Panc1 (cell line): ENCODE measurements at regions not wholly inside any gene's neighbourhood (a gene's known extent, or its start where the extent isn't known, plus 50 kb on each side); places are given as distances from the start of the nearest gene placed in this dataset.

Experiments
- ATAC-seq: fragments of 200-7000 bp; cut with Tn5 transposase; 2 replicates; pipeline ENCODE4 v1.9.1; 2020; ENCODE audit warnings: mild to moderate bottlenecking, moderate library complexity
- BruUV-seq: library from RNA; stranded (reverse); fragments of 400-500 nt; replicated peaks from 2 replicates; lab custom pipeline; 2021; lab: Mats Ljungman, UMichigan
- CTCF ChIA-PET: fragments of 300-600 bp; sonication (Branson Sonifier 250); formaldehyde crosslinking; loops from one replicate; lab custom pipeline; 2022; ENCODE audit warnings: antibody characterized with exemption; lab: Charles Lee
- POLR2A ChIA-PET: fragments of 300-600 bp; sonication (Branson Sonifier 250); formaldehyde crosslinking; loops from one replicate; lab custom pipeline; 2022; ENCODE audit warnings: antibody characterized with exemption; lab: Charles Lee
- DNase-seq: peaks from one replicate; pipeline ENCODE4 v3.0.0-alpha.2; 2010; ENCODE audit warnings: low read depth, low spot score
- H3K27ac ChIP-seq: 2 replicates; pipeline ENCODE4 v1.5.1; 2011; ENCODE audit warnings: mild to moderate bottlenecking, low read length, inconsistent platforms
- H3K27me3 ChIP-seq: fragments of 200-500 bp; sonication (Bioruptor generic); 2 replicates; pipeline ENCODE4 v1.6.0; 2014; ENCODE audit warnings: low read length, inconsistent platforms; ENCODE audit not compliant: control insufficient read depth, insufficient read depth
- H3K36me3 ChIP-seq: fragments of 200-500 bp; sonication (Bioruptor generic); 2 replicates; pipeline ENCODE4 v1.5.1; 2014; ENCODE audit warnings: inconsistent platforms, mild to moderate bottlenecking, low read length, moderate library complexity; ENCODE audit not compliant: control insufficient read depth, insufficient read depth
- H3K4me1 ChIP-seq: 2 replicates; pipeline ENCODE4 v1.5.1; 2011; ENCODE audit warnings: inconsistent platforms, mild to moderate bottlenecking, low read length, moderate library complexity; ENCODE audit not compliant: control insufficient read depth, insufficient read depth
- H3K4me3 ChIP-seq, 2 experiments: 2 replicates each; pipeline ENCODE4 v1.5.1; 2011 to 2012; ENCODE audit warnings: low read depth in 2 of 2, low read length in 2 of 2, mild to moderate bottlenecking in 2 of 2, inconsistent platforms in 1 of 2, moderate library complexity in 1 of 2
- H3K9me3 ChIP-seq: fragments of 200-500 bp; sonication (Bioruptor generic); 2 replicates; pipeline ENCODE4 v1.5.1; 2014; ENCODE audit warnings: low read depth, mild to moderate bottlenecking, inconsistent platforms, low read length, moderate library complexity; ENCODE audit not compliant: control insufficient read depth, insufficient read depth
- POLR2AphosphoS5 ChIP-seq: IDR thresholded peaks from 2 replicates; pipeline ENCODE4 v1.6.1; 2012; ENCODE audit warnings: mild to moderate bottlenecking, low read depth, low read length, moderate library complexity
- REST ChIP-seq, 2 experiments: IDR thresholded peaks; 2 replicates each; pipeline ENCODE4 v1.6.1; 2011 to 2012; ENCODE audit warnings: low read depth in 2 of 2, control low read depth in 1 of 2, low read length in 1 of 2, mild to moderate bottlenecking in 1 of 2, moderate library complexity in 1 of 2; ENCODE audit not compliant: insufficient read depth in 1 of 2
- SIN3A ChIP-seq: IDR thresholded peaks from 2 replicates; pipeline ENCODE4 v1.6.1; 2012; ENCODE audit warnings: low read depth, mild to moderate bottlenecking, low read length, moderate library complexity, borderline replicate concordance; ENCODE audit not compliant: insufficient read depth
- TCF7L2 ChIP-seq: IDR thresholded peaks from 2 replicates; pipeline ENCODE4 v1.6.1; 2011; ENCODE audit warnings: mild to moderate bottlenecking, low read depth, low read length, inconsistent platforms
- in situ Hi-C: cut with HindIII; loops from 2 replicates; pipeline ENCODE4 v1.10.0; 2016; ENCODE audit warnings: low sequenced_read_pairs, low pct_unique_long_range_greater_than_20kb
- intact Hi-C: fragments of 100-400 bp; cut with micrococcal nuclease; formaldehyde crosslinking; loops from one replicate; pipeline ENCODE4 v1.10.0; 2022; ENCODE audit not compliant: unreplicated experiment
- TF ChIP-seq, protein P1 (sequence below): fragments of 450-650 bp; IDR thresholded peaks from 2 replicates; pipeline ENCODE4 v1.5.1; 2017; ENCODE audit warnings: mild to moderate bottlenecking

DNA sequence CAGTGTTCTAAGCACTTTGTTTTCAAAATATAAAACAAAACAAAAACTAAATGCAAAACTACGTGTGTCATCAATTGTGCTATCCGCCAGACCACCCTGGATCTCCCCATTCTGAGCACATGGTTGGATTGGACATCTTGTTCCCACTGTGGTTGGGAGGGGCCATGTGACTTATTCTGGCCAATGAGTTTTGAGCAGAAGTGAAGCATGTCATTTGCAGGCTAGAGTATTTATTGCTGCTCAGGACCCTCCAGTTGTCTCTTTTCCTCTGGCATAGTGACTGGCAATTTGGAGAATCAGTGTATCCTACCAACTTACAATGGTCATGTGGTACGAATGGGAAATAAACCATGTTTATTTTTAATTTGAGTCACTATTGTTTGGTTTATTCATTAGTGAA, 70.2 kb upstream of the ST8SIA2 start:
- H3K36me3 ChIP-seq = no peaks in the 10 kb centered on the region
- TF ChIP-seq SIN3A (no peak), POLR2AphosphoS5 (no peak)
- TF ChIP-seq, protein P1, sequence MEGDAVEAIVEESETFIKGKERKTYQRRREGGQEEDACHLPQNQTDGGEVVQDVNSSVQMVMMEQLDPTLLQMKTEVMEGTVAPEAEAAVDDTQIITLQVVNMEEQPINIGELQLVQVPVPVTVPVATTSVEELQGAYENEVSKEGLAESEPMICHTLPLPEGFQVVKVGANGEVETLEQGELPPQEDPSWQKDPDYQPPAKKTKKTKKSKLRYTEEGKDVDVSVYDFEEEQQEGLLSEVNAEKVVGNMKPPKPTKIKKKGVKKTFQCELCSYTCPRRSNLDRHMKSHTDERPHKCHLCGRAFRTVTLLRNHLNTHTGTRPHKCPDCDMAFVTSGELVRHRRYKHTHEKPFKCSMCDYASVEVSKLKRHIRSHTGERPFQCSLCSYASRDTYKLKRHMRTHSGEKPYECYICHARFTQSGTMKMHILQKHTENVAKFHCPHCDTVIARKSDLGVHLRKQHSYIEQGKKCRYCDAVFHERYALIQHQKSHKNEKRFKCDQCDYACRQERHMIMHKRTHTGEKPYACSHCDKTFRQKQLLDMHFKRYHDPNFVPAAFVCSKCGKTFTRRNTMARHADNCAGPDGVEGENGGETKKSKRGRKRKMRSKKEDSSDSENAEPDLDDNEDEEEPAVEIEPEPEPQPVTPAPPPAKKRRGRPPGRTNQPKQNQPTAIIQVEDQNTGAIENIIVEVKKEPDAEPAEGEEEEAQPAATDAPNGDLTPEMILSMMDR = no peak
- ATAC-seq = no peak
- peaks cover 4% of the 10 kb centered on the region; the same call in 1 of the 2 replicates for H3K27me3 ChIP-seq
- CTCF ChIA-PET = interaction anchor here (0.6 kb wide), 1 partner anchor 363 kb away, joined by 3 read pairs; no protein-coding TSS in a partner anchor
- H3K9me3 ChIP-seq = no peaks in the 10 kb centered on the region
- DNase-seq = no peak
- no peaks in the 10 kb centered on the region for H3K4me1 ChIP-seq
- no peak overlapping the region for H3K4me3 ChIP-seq
- no peak overlapping the region for H3K27ac ChIP-seq
- BruUV-seq = no TSS peak
- in situ Hi-C loops = no loop called here
- intact Hi-C loops = no loop called here
- POLR2A ChIA-PET = no interaction called here

DNA sequence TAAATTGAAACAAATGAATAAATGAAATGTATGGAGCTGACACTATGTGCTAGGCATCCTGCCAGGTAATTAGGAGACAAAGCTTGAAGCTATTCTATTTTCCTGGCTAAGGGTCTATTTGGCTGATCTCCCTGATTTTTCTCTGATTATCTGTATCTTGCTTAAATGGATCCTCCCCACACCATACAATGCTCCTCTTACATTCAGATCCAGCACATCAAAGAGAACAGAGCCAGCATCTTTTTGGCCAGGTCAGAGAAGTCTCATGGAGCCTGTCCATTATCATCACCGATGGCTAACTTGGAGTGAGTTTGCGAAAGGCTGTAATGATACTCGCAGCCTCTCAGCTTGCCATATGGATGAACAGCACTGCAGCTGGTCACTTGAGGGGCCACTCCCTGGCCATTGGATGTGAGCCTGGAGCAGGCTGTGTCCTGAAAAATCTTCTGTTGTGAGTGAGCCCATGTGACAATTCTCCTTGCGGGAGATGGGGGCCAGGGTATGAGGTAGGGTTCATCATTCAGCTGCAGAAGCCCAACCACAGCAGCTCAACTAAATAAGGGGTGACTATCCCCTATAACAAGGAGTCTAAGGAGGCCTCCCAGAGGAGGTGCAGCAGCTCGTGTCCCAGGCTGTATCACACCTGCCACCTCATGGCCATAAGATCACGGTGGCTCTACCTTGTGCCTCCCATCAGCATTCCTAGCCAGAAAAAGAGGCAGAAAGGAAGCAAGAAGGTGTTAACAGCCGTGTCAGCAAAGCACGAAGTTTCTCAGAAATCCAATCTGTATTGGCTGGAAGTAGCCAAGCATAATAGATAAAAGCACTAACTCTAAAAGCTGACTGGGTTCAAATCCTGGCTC, 69.3 kb upstream of the ST8SIA2 start:
- ChIA-PET CTCF (no interaction called here), POLR2A (no interaction called here)
- Histone ChIP-seq H3K36me3 (no peaks in the 10 kb centered on the region), H3K4me1 (no peaks in the 10 kb centered on the region), H3K4me3 (no peak overlapping the region), H3K9me3 (no peaks in the 10 kb centered on the region), H3K27ac (no peak overlapping the region), H3K27me3 (peaks cover 4% of the 10 kb centered on the region; the same call in 1 of the 2 replicates)
- DNase-seq = no peak
- no TSS peak for BruUV-seq
- TF ChIP-seq SIN3A = no peak
- TF ChIP-seq POLR2AphosphoS5 = no peak
- TF ChIP-seq, protein P1 = no peak
- no peak for TF ChIP-seq REST (IDR thresholded peaks at IDR 0.05; ENCODE audit: insufficient read depth in 1 of 2, low read depth in 2 of 2, low read length in 1 of 2)
- TF ChIP-seq TCF7L2 = no peak
- ATAC-seq = no peak
- in situ Hi-C loops = no loop called here
- intact Hi-C loops = no loop called here
